MM.1S (cell line): ENCODE measurements at regions not wholly inside any gene's neighbourhood (a gene's known extent, or its start where the extent isn't known, plus 50 kb on each side); places are given as distances from the start of the nearest gene placed in this dataset.

ENCODE experiments used
- DNase-seq: peaks from one replicate; pipeline ENCODE4 v3.0.0-alpha.2; 2015
- H2AFZ ChIP-seq: fragments of 300-600 bp; sonication (generic); 2 replicates; pipeline ENCODE4 v1.6.0; 2016; ENCODE audit warnings: antibody characterized with exemption, low read length
- H3F3A ChIP-seq: fragments of 300-600 bp; sonication (generic); 2 replicates; pipeline ENCODE4 v1.6.1; 2016; ENCODE audit warnings: mild to moderate bottlenecking, antibody characterized with exemption, low read length, moderate library complexity, mixed read lengths; ENCODE audit not compliant: insufficient read depth
- H3K27ac ChIP-seq: fragments of 300-600 bp; sonication (generic); 2 replicates; pipeline ENCODE4 v1.5.1; 2016; ENCODE audit warnings: mild to moderate bottlenecking, low read length
- H3K27me3 ChIP-seq: fragments of 300-600 bp; sonication (generic); replicated peaks from 2 replicates; pipeline ENCODE4 v1.6.0; 2016; ENCODE audit warnings: low read length; ENCODE audit not compliant: insufficient read depth
- H3K36me3 ChIP-seq: fragments of 300-600 bp; sonication (generic); replicated peaks from 2 replicates; pipeline ENCODE4 v1.6.1; 2016; ENCODE audit warnings: mild to moderate bottlenecking, low read length, mixed read lengths; ENCODE audit not compliant: insufficient read depth
- H3K4me1 ChIP-seq: fragments of 300-600 bp; sonication (generic); 2 replicates; pipeline ENCODE4 v1.6.1; 2016; ENCODE audit warnings: low read length, mixed read lengths
- H3K4me2 ChIP-seq: fragments of 300-600 bp; sonication (generic); 2 replicates; pipeline ENCODE4 v1.6.0; 2016; ENCODE audit warnings: low read depth, low read length
- H3K4me3 ChIP-seq: fragments of 300-600 bp; sonication (generic); 2 replicates; pipeline ENCODE4 v1.5.1; 2016; ENCODE audit warnings: low read length, mixed read lengths
- H3K79me2 ChIP-seq: fragments of 300-600 bp; sonication (generic); 2 replicates; pipeline ENCODE4 v1.6.1; 2016; ENCODE audit warnings: mixed run types, low read length, mixed read lengths
- H3K9ac ChIP-seq: fragments of 300-600 bp; sonication (generic); 2 replicates; pipeline ENCODE4 v1.6.1; 2016; ENCODE audit warnings: low read length, mixed read lengths
- H3K9me2 ChIP-seq: fragments of 300-600 bp; sonication (generic); replicated peaks from 2 replicates; pipeline ENCODE4 v1.6.1; 2016; ENCODE audit warnings: mild to moderate bottlenecking, low read length, mixed read lengths; ENCODE audit not compliant: insufficient read depth
- H3K9me3 ChIP-seq: fragments of 300-600 bp; sonication (generic); replicated peaks from 2 replicates; pipeline ENCODE4 v1.6.1; 2016; ENCODE audit warnings: mild to moderate bottlenecking, low read length, mixed read lengths; ENCODE audit not compliant: insufficient read depth
- H4K20me1 ChIP-seq: fragments of 300-600 bp; sonication (generic); 2 replicates; pipeline ENCODE4 v1.6.1; 2016; ENCODE audit warnings: mild to moderate bottlenecking, low read length, moderate library complexity, mixed read lengths; ENCODE audit not compliant: insufficient read depth
- EZH2 ChIP-seq: fragments of 300-600 bp; sonication (generic); optimal IDR thresholded peaks from 2 replicates; pipeline ENCODE3; 2017; ENCODE audit warnings: low read depth, mild to moderate bottlenecking, antibody characterized with exemption, low read length, mixed read lengths
- EZH2phosphoT487 ChIP-seq: fragments of 300-600 bp; sonication (generic); IDR thresholded peaks from 2 replicates; pipeline ENCODE4 v1.6.1; 2018; ENCODE audit warnings: antibody characterized with exemption, low read length
- TF ChIP-seq, protein P1 (sequence below): fragments of 300-600 bp; sonication (generic); IDR thresholded peaks from 2 replicates; pipeline ENCODE4 v1.5.1; 2016; ENCODE audit warnings: antibody characterized with exemption, low read length, mixed read lengths

DNA sequence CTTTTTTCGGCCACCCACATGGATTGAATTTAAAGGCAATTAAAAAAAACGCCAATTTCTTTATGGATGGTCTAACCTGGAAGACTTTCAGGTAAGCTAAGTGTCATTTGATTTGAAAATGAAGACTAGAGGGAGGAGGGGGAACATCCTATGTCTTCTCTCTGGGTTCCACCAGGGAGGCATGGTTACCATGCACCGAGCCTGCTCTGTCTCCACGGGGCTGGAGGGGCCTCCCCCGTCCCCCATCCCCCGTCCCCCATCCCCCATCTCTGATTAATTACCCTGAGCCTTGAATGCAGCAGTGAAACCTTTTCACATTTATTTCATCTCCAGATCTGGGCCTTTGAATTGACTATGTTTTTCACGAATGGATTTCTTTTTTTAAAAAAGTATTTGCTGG is 135.1 kb downstream of the TLR5 start:
- DNase-seq: no peak
- H3K4me2 ChIP-seq: no peak overlapping the region
- H3K4me1 ChIP-seq: no peaks in the 10 kb centered on the region

DNA sequence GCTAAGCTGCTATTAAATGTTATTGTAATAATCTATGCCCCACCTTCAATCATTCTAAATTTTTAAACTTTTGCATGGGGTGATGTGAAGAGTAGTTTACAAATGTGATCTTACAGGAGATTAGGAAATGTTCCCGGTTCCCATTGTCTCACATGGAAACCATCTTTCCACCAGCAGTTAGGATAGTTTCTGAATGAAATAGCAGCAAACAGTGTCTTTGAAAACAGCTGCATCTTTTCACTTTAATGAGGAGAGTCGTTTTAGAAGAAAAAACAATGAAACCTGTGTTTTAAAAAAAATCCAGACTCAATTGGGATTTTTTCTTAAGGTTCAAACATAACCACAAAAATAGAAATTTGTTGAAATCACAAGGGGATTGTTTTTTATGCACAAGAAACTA is 134.2 kb downstream of the TLR5 start:
- Histone ChIP-seq H3K36me3 (no peaks in the 10 kb centered on the region), H2AFZ (no peak overlapping the region), H3K9me3 (no peaks in the 10 kb centered on the region), H3K79me2 (no peaks in the 10 kb centered on the region), H3F3A (no peaks in the 10 kb centered on the region), H3K27ac (no peak overlapping the region), H3K4me1 (no peaks in the 10 kb centered on the region), H3K4me3 (no peak overlapping the region), H4K20me1 (no peaks in the 10 kb centered on the region), H3K9me2 (no peaks in the 10 kb centered on the region), H3K27me3 (no peaks in the 10 kb centered on the region), H3K4me2 (no peak overlapping the region), H3K9ac (no peak overlapping the region)
- TF ChIP-seq EZH2: no peak
- no peak for TF ChIP-seq EZH2phosphoT487
- TF ChIP-seq, protein P1, sequence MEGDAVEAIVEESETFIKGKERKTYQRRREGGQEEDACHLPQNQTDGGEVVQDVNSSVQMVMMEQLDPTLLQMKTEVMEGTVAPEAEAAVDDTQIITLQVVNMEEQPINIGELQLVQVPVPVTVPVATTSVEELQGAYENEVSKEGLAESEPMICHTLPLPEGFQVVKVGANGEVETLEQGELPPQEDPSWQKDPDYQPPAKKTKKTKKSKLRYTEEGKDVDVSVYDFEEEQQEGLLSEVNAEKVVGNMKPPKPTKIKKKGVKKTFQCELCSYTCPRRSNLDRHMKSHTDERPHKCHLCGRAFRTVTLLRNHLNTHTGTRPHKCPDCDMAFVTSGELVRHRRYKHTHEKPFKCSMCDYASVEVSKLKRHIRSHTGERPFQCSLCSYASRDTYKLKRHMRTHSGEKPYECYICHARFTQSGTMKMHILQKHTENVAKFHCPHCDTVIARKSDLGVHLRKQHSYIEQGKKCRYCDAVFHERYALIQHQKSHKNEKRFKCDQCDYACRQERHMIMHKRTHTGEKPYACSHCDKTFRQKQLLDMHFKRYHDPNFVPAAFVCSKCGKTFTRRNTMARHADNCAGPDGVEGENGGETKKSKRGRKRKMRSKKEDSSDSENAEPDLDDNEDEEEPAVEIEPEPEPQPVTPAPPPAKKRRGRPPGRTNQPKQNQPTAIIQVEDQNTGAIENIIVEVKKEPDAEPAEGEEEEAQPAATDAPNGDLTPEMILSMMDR: no peak
- DNase-seq: no peak

More for the DNA sequence above, 135.1 kb downstream of the TLR5 start:
- Histone ChIP-seq H3K36me3 (no peaks in the 10 kb centered on the region), H3K27ac (no peak overlapping the region), H3K27me3 (no peaks in the 10 kb centered on the region), H3K9ac (no peak overlapping the region), H3F3A (no peaks in the 10 kb centered on the region), H4K20me1 (no peaks in the 10 kb centered on the region), H3K4me3 (no peak overlapping the region), H3K79me2 (no peaks in the 10 kb centered on the region), H3K9me3 (no peaks in the 10 kb centered on the region), H2AFZ (no peak overlapping the region), H3K9me2 (no peaks in the 10 kb centered on the region)
- TF ChIP-seq EZH2phosphoT487 (no peak), EZH2 (no peak)
- TF ChIP-seq, protein P1: no peak

DNA sequence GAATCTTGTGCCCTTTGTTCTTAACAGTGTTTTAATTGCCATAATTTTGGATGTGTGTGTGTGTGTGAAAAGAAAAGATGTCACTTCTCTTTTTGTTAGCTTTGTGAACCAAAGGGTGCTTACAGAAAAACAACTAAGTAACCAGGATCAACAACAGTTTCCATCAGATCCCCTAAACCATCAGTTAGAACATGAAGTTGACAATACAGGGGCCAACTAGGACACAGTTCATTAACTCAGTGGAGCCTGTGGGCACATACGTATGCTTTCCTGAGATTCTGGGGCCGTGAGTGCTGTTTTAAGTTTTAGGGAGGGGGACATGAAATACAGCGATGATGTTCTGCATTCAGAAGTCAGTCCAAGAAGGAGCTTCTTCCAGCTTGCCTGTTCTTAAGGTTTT is 133.6 kb downstream of the TLR5 start:
- no peaks in the 10 kb centered on the region for H3K4me1 ChIP-seq
- no peak overlapping the region for H3K4me3 ChIP-seq
- no peaks in the 10 kb centered on the region for H3F3A ChIP-seq
- H3K9me3 ChIP-seq: no peaks in the 10 kb centered on the region
- H2AFZ ChIP-seq: no peak overlapping the region
- H3K79me2 ChIP-seq: no peaks in the 10 kb centered on the region
- no peaks in the 10 kb centered on the region for H3K27me3 ChIP-seq
- H4K20me1 ChIP-seq: no peaks in the 10 kb centered on the region
- TF ChIP-seq, protein P1: no peak
- no peak for TF ChIP-seq EZH2
- no peak for TF ChIP-seq EZH2phosphoT487
- H3K9ac ChIP-seq: no peak overlapping the region
- H3K36me3 ChIP-seq: no peaks in the 10 kb centered on the region
- H3K27ac ChIP-seq: no peak overlapping the region
- no peak for DNase-seq
- H3K4me2 ChIP-seq: no peak overlapping the region
- no peaks in the 10 kb centered on the region for H3K9me2 ChIP-seq
